GM21367 (cell line): ENCODE measurements at regions not wholly inside any gene's neighbourhood (a gene's known extent, or its start where the extent isn't known, plus 50 kb on each side); places are given as distances from the start of the nearest gene placed in this dataset.
"Not testable (repeated sequence)": the region's sequence is repeated elsewhere in the genome, so short reads cannot be mapped to it uniquely, and the experiment has no call there.

Experiments used
- ATAC-seq: cut with Tn5 transposase; IDR thresholded peaks from one replicate; pipeline ENCODE4 v1.9.1; 2021; ENCODE audit not compliant: unreplicated experiment

DNA sequence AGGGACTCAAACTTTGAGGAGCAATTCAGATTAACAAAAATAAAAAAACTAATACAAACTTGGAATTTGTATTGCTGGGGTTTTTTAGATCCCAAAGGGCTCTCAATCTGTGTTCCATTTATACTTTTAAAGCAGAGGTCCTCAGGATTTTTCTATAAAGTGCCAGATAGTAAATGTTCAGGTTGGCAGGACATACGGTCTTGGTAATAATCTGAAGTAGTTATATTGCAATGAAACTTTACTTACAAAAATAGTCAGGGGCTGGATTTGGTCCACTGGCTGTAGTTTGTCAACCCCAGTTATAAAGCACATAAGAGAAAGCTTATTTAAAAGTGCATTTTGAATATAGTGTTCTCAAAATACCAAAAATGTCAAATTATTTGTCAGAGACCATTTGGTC is 164.1 kb upstream of the CTSO start:
- ATAC-seq, result no peak

DNA sequence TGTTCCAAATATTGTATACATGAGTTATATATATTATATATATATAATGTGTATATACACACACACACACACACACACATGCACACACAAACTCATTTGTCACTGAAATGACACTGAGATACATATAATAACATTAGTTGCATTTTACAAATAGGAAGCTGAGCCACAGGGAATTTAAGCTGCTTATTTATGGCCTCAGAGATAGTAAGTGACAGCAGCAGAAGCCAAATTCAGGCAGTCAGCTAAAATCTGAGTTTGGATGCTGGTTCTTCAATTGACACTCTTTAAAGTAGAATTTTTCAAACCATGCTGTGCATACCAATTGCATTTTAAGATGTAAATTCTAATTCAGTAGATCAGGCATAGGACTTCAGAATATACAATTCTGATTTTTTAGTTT is 163.3 kb upstream of the CTSO start:
- ATAC-seq, result no peak

GRCh38 chr4:156113138-156113765 is 159.6 kb upstream of the CTSO start:
- no peak for ATAC-seq

GRCh38 chr4:156111686-156112085 is 158.0 kb upstream of the CTSO start:
- no peak for ATAC-seq

DNA sequence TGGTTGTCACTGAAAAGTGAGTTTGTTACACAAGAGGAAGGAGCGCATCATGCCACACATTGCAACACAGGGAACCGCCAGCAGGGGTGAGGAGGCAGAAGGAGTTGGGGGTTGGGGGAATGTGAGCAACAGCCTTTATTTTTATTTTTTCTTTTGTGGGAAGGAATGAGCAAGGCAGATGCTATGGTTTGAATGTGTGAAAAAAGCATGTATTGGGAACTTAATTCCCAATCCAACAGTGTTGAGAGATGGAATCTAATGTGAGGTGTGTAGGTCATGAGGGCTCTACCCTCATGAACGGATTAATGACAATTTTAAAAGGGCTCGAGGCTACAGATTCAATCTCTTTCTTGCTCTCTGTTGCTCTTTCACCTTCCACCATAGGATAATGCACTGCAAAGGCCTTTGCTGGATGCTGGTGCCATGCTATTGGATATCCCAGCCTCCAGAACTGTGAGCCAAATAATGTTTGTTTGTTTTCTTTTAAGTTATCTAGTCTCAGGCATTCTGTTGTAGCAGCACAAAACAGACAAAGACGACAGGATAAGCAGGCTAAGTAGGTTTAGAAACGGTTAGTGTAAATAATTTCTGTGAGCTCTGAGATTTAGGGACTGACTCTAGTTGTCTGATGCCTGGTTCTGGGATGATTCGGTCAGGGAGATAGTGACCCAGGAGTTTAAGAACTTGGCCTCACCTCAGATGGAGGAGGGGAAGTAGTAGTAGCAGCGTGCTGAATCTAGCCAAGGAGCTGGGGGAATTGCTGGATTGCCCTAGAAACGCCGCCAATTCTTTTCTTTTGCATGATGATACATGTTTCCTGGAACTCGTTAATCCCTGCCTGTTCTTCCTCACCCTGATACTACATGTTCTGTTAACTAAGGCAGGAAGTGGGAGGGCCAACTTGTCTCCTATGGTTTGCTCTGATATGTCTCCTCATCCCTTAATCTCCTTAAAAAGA is 156.6 kb upstream of the CTSO start:
- no peak for ATAC-seq

DNA sequence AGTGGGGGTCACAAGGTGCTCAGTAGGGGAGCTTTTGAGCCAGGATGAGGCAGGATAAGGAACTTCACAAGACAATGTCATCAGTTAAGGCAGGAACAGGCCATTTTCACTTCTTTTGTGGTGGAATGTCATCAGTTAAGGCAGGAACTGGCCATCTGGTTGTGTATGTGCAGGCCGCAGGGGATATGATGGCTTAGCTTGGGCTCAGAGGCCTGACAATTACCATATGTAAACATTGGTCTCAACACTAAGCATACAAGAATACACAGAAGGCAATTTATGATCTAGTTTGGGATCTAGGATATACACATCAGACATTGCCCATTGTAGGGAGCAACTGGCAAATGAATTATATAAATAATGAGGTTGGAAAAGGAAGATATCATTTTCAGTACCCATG is 155.4 kb upstream of the CTSO start:
- ATAC-seq, result not testable (repeated sequence)

DNA sequence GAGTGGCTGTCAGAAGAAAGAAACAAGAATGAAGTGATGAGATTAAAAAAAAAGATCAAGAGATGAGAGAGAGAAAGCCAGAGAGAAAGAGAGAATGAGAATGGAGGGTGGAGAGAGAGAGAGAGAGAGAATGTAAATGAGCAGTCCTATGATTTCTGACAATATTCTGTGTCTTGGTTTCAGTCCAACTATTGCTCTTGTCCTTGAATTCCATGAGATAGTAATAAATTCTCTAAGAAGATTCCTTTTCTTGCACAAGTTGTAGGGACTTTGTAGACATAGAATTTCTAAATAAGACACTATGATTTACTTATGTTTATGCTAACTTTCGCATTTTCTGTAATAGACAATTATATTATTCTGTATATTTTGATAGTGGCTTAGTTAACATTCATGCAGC is 149.6 kb upstream of the CTSO start:
- ATAC-seq, result no peak

DNA sequence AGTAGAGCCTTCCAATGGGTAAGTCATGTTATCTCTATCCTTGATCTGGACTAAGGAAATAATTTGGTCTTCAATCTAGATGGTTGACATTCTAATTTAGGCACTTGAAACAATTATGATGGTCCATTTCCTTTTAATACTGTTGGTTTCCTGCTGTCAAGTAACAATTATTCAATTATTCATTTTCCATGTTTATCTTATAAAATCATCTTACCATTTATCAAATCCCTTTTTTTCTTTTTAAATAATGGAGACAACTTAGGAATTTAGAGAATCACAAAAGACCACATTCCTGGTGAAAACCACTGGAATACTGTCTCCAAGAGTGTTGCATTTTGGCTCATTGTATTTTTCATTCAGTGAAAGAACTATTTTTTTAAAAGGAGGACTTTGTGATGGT is 148.7 kb upstream of the CTSO start:
- no peak for ATAC-seq

GRCh38 chr4:156101571-156101970 is 147.9 kb upstream of the CTSO start:
- no peak for ATAC-seq

DNA sequence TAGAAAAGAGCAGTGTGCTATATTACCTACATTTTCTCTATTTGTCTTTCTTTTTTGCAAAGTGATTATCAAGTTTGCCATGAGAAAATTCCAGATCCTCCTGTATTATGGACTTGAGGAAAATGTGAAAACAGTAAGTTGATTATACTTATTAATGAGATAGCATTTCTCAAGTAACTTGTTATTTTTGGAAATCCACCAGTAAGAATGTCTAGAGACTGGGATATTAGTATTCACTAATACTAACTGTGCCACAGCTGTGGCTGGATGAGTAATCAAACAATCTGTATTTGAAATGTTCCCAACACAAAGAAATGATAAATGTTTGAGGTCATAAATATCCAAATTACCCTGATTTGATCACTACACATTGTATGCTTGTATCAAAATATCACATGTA is 147.0 kb upstream of the CTSO start:
- ATAC-seq, result no peak

DNA sequence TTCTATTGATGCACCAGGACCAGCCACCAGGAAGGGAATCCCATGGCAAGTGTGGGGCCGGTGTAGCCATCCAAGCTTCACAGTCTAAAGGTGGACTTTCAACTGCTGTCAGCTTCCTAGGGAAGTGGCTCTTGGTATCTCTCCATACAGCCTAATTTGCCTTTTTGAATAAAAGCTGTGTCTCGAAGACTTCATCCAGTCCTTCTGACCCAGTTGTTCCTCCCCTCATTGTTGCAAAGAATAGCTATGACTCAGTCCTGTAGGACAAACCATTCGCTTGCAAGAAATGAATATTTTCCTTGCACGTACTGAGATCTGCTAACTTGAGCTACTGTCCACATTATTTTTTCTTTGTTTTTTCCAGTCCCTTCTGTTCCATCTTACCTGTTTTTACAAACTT is 145.1 kb upstream of the CTSO start:
- no peak for ATAC-seq

DNA sequence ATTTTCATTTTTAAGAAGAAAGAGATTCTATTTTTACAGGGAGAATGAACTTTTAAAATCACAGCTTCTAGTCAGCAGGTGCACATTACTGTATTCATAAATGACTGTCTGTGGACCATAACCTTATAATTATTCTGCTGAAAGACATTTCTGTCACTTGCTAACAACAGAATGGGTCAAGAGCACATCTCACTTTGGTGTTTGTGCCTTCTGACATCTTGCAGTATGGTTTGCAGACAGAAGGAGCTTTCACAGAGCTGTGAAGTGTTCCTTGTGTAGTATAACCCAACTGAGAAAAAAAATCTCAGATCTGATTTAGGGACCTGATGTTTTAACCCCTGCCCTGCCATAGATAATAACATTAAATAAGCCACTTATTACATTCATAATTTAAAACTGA is 131.4 kb upstream of the CTSO start:
- ATAC-seq, result no peak

- no peak for ATAC-seq
Measured at GRCh38 chr4:156084373-156084772, 130.7 kb upstream of the CTSO start.

GRCh38 chr4:156073976-156074375 is 120.3 kb upstream of the CTSO start:
- ATAC-seq, result no peak

- ATAC-seq, result no peak
Measured at GRCh38 chr4:156060661-156061060, 107.0 kb upstream of the CTSO start.

- ATAC-seq, result no peak
Measured at GRCh38 chr4:156053174-156053573, 99.5 kb upstream of the CTSO start.

- ATAC-seq, result no peak
Measured at GRCh38 chr4:156052116-156052515, 98.5 kb upstream of the CTSO start.

GRCh38 chr4:156038772-156039171 is 85.1 kb upstream of the CTSO start:
- ATAC-seq, result no peak

- no peak for ATAC-seq
Measured at GRCh38 chr4:156036496-156036895, 82.8 kb upstream of the CTSO start.

- ATAC-seq, result no peak
Measured at GRCh38 chr4:156029691-156030090, 76.0 kb upstream of the CTSO start.

DNA sequence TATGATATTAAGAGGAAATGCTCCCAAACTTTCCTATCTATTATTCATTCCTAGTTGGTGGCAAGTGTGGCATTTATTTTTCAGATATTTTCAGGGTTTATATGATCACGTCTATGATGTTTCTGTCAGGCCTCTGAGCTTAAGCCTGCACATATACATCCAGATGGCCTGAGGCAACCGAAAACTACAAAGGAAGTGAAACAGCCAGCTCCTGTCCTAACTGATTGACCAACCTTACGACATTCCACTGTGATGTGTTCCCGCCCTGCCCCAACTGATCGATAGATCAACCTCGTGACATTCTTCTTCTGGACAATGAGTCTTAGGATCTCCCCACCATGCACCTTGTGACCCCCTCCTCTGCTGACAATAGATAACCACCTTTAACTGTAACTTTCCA is 67.6 kb upstream of the CTSO start:
- ATAC-seq, result no peak

- no peak for ATAC-seq
Measured at GRCh38 chr4:156019246-156019645, 65.6 kb upstream of the CTSO start.
